NB4 (cell line): ENCODE measurements at regions not wholly inside any gene's neighbourhood (a gene's known extent, or its start where the extent isn't known, plus 50 kb on each side); places are given as distances from the start of the nearest gene placed in this dataset.

Experiments
- CTCF ChIP-seq: IDR thresholded peaks from one replicate; pipeline ENCODE4 v1.5.1; 2012; ENCODE audit warnings: low read depth, low read length
- MYC ChIP-seq: IDR thresholded peaks from 2 replicates; pipeline ENCODE4 v1.6.1; 2011; ENCODE audit warnings: low read depth, low read length
- POLR2A ChIP-seq: IDR thresholded peaks from 2 replicates; pipeline ENCODE4 v1.6.1; 2011; ENCODE audit warnings: mild to moderate bottlenecking; ENCODE audit not compliant: insufficient read length; ENCODE audit errors: extremely low read depth
- TF ChIP-seq, protein P1 (sequence below): IDR thresholded peaks from 2 replicates; pipeline ENCODE4 v1.6.1; 2011; ENCODE audit warnings: low read depth, low read length

- TF ChIP-seq CTCF (no peak), POLR2A (no peak), MYC (no peak)
- TF ChIP-seq, protein P1, sequence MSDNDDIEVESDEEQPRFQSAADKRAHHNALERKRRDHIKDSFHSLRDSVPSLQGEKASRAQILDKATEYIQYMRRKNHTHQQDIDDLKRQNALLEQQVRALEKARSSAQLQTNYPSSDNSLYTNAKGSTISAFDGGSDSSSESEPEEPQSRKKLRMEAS: no peak
These were observed 96.1 kb upstream of the APC start for GRCh38 chr5:112641515-112642110.
